GM23338 (cell line): ENCODE measurements at regions not wholly inside any gene's neighbourhood (a gene's known extent, or its start where the extent isn't known, plus 50 kb on each side); places are given as distances from the start of the nearest gene placed in this dataset.

Source experiments
- ATAC-seq: fragments of 200-7000 bp; cut with Tn5 transposase; 3 replicates; pipeline ENCODE4 v1.9.1; 2020
- DNase-seq: peaks from one replicate; pipeline ENCODE4 v3.0.0-alpha.2; 2015; ENCODE audit warnings: low spot score
- H2AFZ ChIP-seq: fragments of 200-600 bp; sonication (generic); 2 replicates; pipeline ENCODE4 v1.8.0; 2016; ENCODE audit warnings: antibody characterized with exemption, mild to moderate bottlenecking, moderate library complexity
- H3F3A ChIP-seq: fragments of 200-600 bp; sonication (generic); replicated peaks from 2 replicates; pipeline ENCODE4 v1.8.0; 2017; ENCODE audit warnings: antibody characterized with exemption, mixed run types, low read depth
- H3K27ac ChIP-seq: fragments of 200-600 bp; sonication (generic); 2 replicates; pipeline ENCODE4 v1.6.1; 2016; ENCODE audit warnings: low read depth
- H3K27me3 ChIP-seq: fragments of 200-600 bp; sonication (generic); 2 replicates; pipeline ENCODE4 v1.8.0; 2016; ENCODE audit warnings: mild to moderate bottlenecking, mixed run types, moderate library complexity; ENCODE audit not compliant: insufficient read depth
- H3K36me3 ChIP-seq: fragments of 200-600 bp; sonication (generic); 2 replicates; pipeline ENCODE4 v1.8.0; 2016; ENCODE audit warnings: mild to moderate bottlenecking; ENCODE audit not compliant: insufficient read depth
- H3K4me1 ChIP-seq: fragments of 200-600 bp; sonication (generic); 2 replicates; pipeline ENCODE4 v1.8.0; 2016; ENCODE audit warnings: mild to moderate bottlenecking, moderate library complexity; ENCODE audit not compliant: insufficient read depth
- H3K4me2 ChIP-seq: fragments of 200-600 bp; sonication (generic); 2 replicates; pipeline ENCODE4 v1.7.1; 2017; ENCODE audit warnings: mixed run types
- H3K4me3 ChIP-seq: fragments of 200-600 bp; sonication (generic); 2 replicates; pipeline ENCODE4 v1.6.1; 2016; ENCODE audit warnings: mixed run types
- H3K79me2 ChIP-seq: fragments of 200-600 bp; sonication (generic); replicated peaks from 2 replicates; pipeline ENCODE4 v1.8.0; 2017; ENCODE audit warnings: mild to moderate bottlenecking; ENCODE audit not compliant: insufficient read depth
- H3K9me2 ChIP-seq: fragments of 200-600 bp; sonication (generic); 2 replicates; pipeline ENCODE4 v1.8.0; 2017; ENCODE audit not compliant: insufficient read depth
- H4K20me1 ChIP-seq: fragments of 200-600 bp; sonication (generic); replicated peaks from 2 replicates; pipeline ENCODE4 v1.8.0; 2017; ENCODE audit warnings: mild to moderate bottlenecking; ENCODE audit not compliant: insufficient read depth
- H3K27ac Mint-ChIP-seq: 2 replicates; pipeline ENCODE4 v1.8.0; 2020; ENCODE audit warnings: inconsistent platforms, mild to moderate bottlenecking, moderate library complexity, mixed read lengths
- H3K27me3 Mint-ChIP-seq: 3 replicates; pipeline ENCODE4 v1.8.0; 2022; ENCODE audit warnings: low read depth, mild to moderate bottlenecking, moderate library complexity, mixed read lengths, inconsistent platforms; ENCODE audit not compliant: insufficient read depth, poor library complexity
- H3K36me3 Mint-ChIP-seq: 3 replicates; pipeline ENCODE4 v1.8.0; 2021; ENCODE audit warnings: low read depth, mild to moderate bottlenecking, inconsistent platforms, moderate library complexity, mixed read lengths
- H3K4me1 Mint-ChIP-seq: 3 replicates; pipeline ENCODE4 v1.8.0; 2020; ENCODE audit warnings: mild to moderate bottlenecking, inconsistent platforms, mixed read lengths
- H3K4me3 Mint-ChIP-seq: 3 replicates; pipeline ENCODE4 v1.8.0; 2021; ENCODE audit warnings: moderate library complexity, mild to moderate bottlenecking, inconsistent platforms, mixed read lengths
- H3K9me3 Mint-ChIP-seq: 3 replicates; pipeline ENCODE4 v1.8.0; 2020; ENCODE audit warnings: moderate library complexity, mild to moderate bottlenecking, inconsistent platforms, mixed read lengths
- CREB1 ChIP-seq: fragments of 250-450 bp; sonication (Bioruptor Pico); IDR thresholded peaks from 2 replicates; pipeline ENCODE4 v1.5.0; 2020; ENCODE audit warnings: low read depth, mild to moderate bottlenecking, moderate library complexity
- CTCF ChIP-seq, 2 experiments: fragments of 200-600 bp in 1 of 2; sonication (generic) in 1 of 2; conservative IDR thresholded peaks; 2 replicates each; pipeline versions ENCODE4 v1.5.1 to v1.6.1; 2016 to 2017; ENCODE audit warnings: antibody characterized with exemption in 2 of 2, low read depth in 2 of 2, mild to moderate bottlenecking in 2 of 2, moderate library complexity in 1 of 2
- ETS1 ChIP-seq: IDR thresholded peaks from 2 replicates; pipeline ENCODE4 v1.6.1; 2016; ENCODE audit warnings: antibody characterized with exemption
- EZH2 ChIP-seq: fragments of 200-600 bp; sonication (generic); IDR thresholded peaks from one replicate; pipeline ENCODE4 v1.8.0; 2017; ENCODE audit warnings: antibody characterized with exemption, mild to moderate bottlenecking, low read depth; ENCODE audit not compliant: unreplicated experiment
- EZH2phosphoT487 ChIP-seq: fragments of 200-600 bp; sonication (generic); IDR thresholded peaks from one replicate; pipeline ENCODE4 v1.8.1; 2018; ENCODE audit warnings: antibody characterized with exemption; ENCODE audit not compliant: unreplicated experiment
- JUNB ChIP-seq: IDR thresholded peaks from one replicate; pipeline ENCODE4 v1.6.1; 2016; ENCODE audit warnings: antibody characterized with exemption; ENCODE audit not compliant: unreplicated experiment
- NANOG ChIP-seq: IDR thresholded peaks from 2 replicates; pipeline ENCODE4 v1.6.1; 2016; ENCODE audit warnings: antibody characterized with exemption, borderline replicate concordance
- POLR2AphosphoS5 ChIP-seq: IDR thresholded peaks from 2 replicates; pipeline ENCODE4 v1.6.1; 2016; ENCODE audit warnings: antibody characterized with exemption, low read depth
- STAT1 ChIP-seq: IDR thresholded peaks from one replicate; pipeline ENCODE4 v1.6.1; 2016; ENCODE audit warnings: antibody characterized with exemption; ENCODE audit not compliant: unreplicated experiment
- ZNF114 ChIP-seq: fragments of 250-450 bp; sonication (Bioruptor Pico); IDR thresholded peaks from 2 replicates; pipeline ENCODE4 v1.5.0; 2020; ENCODE audit warnings: mild to moderate bottlenecking, moderate library complexity
- ZNF331 ChIP-seq: fragments of 250-450 bp; sonication (Bioruptor Pico); IDR thresholded peaks from 2 replicates; pipeline ENCODE4 v1.5.0; 2020; ENCODE audit warnings: low read depth, mild to moderate bottlenecking, moderate library complexity
- ZNF462 ChIP-seq: fragments of 250-450 bp; sonication (Bioruptor Pico); IDR thresholded peaks from 2 replicates; pipeline ENCODE4 v1.5.0; 2020; ENCODE audit warnings: mild to moderate bottlenecking, moderate library complexity
- TF ChIP-seq, protein P1 (sequence below): IDR thresholded peaks from one replicate; pipeline ENCODE4 v1.6.1; 2018; ENCODE audit warnings: antibody characterized with exemption; ENCODE audit not compliant: unreplicated experiment

- Mint-ChIP-seq H3K4me3 (no peak overlapping the region), H3K36me3 (no peaks in the 10 kb centered on the region), H3K27ac (no peak overlapping the region), H3K9me3 (no peaks in the 10 kb centered on the region), H3K4me1 (peaks cover 38% of the 10 kb centered on the region), H3K27me3 (peaks cover 5% of the 10 kb centered on the region)
- DNase-seq, result no peak
- no peaks in the 10 kb centered on the region for H4K20me1 ChIP-seq
- no peaks in the 10 kb centered on the region for H3K36me3 ChIP-seq
- H3K27ac ChIP-seq, result no peak overlapping the region
- TF ChIP-seq ZNF462, result no peak
- no peak for TF ChIP-seq JUNB
- TF ChIP-seq STAT1, result no peak
- TF ChIP-seq, protein P1, sequence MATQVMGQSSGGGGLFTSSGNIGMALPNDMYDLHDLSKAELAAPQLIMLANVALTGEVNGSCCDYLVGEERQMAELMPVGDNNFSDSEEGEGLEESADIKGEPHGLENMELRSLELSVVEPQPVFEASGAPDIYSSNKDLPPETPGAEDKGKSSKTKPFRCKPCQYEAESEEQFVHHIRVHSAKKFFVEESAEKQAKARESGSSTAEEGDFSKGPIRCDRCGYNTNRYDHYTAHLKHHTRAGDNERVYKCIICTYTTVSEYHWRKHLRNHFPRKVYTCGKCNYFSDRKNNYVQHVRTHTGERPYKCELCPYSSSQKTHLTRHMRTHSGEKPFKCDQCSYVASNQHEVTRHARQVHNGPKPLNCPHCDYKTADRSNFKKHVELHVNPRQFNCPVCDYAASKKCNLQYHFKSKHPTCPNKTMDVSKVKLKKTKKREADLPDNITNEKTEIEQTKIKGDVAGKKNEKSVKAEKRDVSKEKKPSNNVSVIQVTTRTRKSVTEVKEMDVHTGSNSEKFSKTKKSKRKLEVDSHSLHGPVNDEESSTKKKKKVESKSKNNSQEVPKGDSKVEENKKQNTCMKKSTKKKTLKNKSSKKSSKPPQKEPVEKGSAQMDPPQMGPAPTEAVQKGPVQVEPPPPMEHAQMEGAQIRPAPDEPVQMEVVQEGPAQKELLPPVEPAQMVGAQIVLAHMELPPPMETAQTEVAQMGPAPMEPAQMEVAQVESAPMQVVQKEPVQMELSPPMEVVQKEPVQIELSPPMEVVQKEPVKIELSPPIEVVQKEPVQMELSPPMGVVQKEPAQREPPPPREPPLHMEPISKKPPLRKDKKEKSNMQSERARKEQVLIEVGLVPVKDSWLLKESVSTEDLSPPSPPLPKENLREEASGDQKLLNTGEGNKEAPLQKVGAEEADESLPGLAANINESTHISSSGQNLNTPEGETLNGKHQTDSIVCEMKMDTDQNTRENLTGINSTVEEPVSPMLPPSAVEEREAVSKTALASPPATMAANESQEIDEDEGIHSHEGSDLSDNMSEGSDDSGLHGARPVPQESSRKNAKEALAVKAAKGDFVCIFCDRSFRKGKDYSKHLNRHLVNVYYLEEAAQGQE, result no peak
- TF ChIP-seq CTCF (conservative IDR thresholded peaks at IDR 0.05; ENCODE audit: low read depth in 2 of 2), result no peak
- no peak for TF ChIP-seq POLR2AphosphoS5
- TF ChIP-seq CREB1 (CRISPR knock-in tag), result no peak
- no peak for TF ChIP-seq EZH2
- no peak for TF ChIP-seq ETS1
- no peak for TF ChIP-seq ZNF331 (CRISPR knock-in tag)
- TF ChIP-seq ZNF114, result no peak
- no peak for TF ChIP-seq EZH2phosphoT487
- no peak for TF ChIP-seq NANOG
- peak overlapping the region; percentile 19; the same call in 1 of the 2 replicates for H3K4me2 ChIP-seq
- no peak overlapping the region for H3K4me3 ChIP-seq
- peaks cover 39% of the 10 kb centered on the region for H3K4me1 ChIP-seq
- H3K27me3 ChIP-seq, result no peaks in the 10 kb centered on the region
- no peaks in the 10 kb centered on the region for H3F3A ChIP-seq
- H3K9me2 ChIP-seq, result peaks cover 15% of the 10 kb centered on the region
- H3K79me2 ChIP-seq, result no peaks in the 10 kb centered on the region
- ATAC-seq, result peak; percentile 17; the same call in 2 of the 3 replicates
- H2AFZ ChIP-seq, result peak overlapping the region; percentile 91
Measured at GRCh38 chr20:21020659-21021471, 85.3 kb downstream of the LINC00237 start.
